Adrenal gland (tissue), 9 donors: ENCODE measurements at regions not wholly inside any gene's neighbourhood (a gene's known extent, or its start where the extent isn't known, plus 50 kb on each side); places are given as distances from the start of the nearest gene placed in this dataset.

Experiments
- DNase-seq, 7 donors: peaks; one replicate each; pipeline ENCODE4 v3.0.0-alpha.2; 2019 to 2020
- H3K27ac ChIP-seq, 5 donors: fragments of 200-600 bp; sonication (generic) in 4 of 5; 1 replicate in 3 of 5; 2 replicates in 2 of 5; pipeline versions ENCODE4 v1.5.1 to v1.8.0; 2016 to 2020; ENCODE audit warnings: mild to moderate bottlenecking in 1 of 5
- H3K27me3 ChIP-seq: fragments of 200-600 bp; 2 replicates; pipeline ENCODE4 v1.8.0; 2021
- H3K36me3 ChIP-seq, 2 donors: fragments of 200-600 bp; replicated peaks in 1 of 2; 1 replicate in 1 of 2; 2 replicates in 1 of 2; pipeline versions ENCODE4 v1.5.1 to v1.8.0; 2018 to 2022
- H3K4me1 ChIP-seq, 2 donors: fragments of 200-600 bp; replicated peaks in 1 of 2; 1 replicate in 1 of 2; 2 replicates in 1 of 2; pipeline versions ENCODE4 v1.5.1 to v1.8.0; 2018 to 2021
- H3K4me3 ChIP-seq, 4 donors: fragments of 200-600 bp; sonication (generic) in 3 of 4; one replicate each; pipeline ENCODE4 v1.5.1; 2016 to 2018
- H3K9me3 ChIP-seq, 3 donors: fragments of 200-600 bp; sonication (generic) in 1 of 3; replicated peaks in 1 of 3; 1 replicate in 2 of 3; 2 replicates in 1 of 3; pipeline versions ENCODE4 v1.5.1 to v1.8.0; 2016 to 2021
- POLR2A ChIP-seq, 2 donors: fragments of 450-650 bp; IDR thresholded peaks; one replicate each; pipeline ENCODE4 v1.6.1; 2017; ENCODE audit warnings: antibody characterized with exemption in 2 of 2, mild to moderate bottlenecking in 2 of 2, moderate library complexity in 1 of 2
- WGBS, 4 donors: extraction: QIAGEN DNeasy Blood & Tissue Kit in 2 of 4; methylation state at CpG; one replicate each; pipeline versions ENCODE4 v1.1.5 to v1.1.7; 2013 to 2017; 5-methylcytosine and 5-hydroxymethylcytosine counted together
- intact Hi-C, 2 donors: fragments of 100-400 bp; cut with DNase I; formaldehyde crosslinking; loops; one replicate each; pipeline versions ENCODE4 v1.14.1 to v1.15.0; 2022 to 2023
- TF ChIP-seq, protein P1 (sequence below), 6 experiments: fragments of 450-650 bp in 4 of 6; fragments of 200-600 bp in 2 of 6; sonication (generic) in 1 of 6; IDR thresholded peaks; 1 replicate in 5 of 6; 2 replicates in 1 of 6; pipeline versions ENCODE4 v1.5.1 to v1.8.0; 2016 to 2021; ENCODE audit warnings: antibody characterized with exemption in 6 of 6, mild to moderate bottlenecking in 2 of 6, moderate library complexity in 1 of 6
- donor health status: healthy with polysubstance abuse.
- donor health status: Bipolar disorder and iron deficiency.
- donor health status: DM: yes; HTN: yes; CAD: no.
- donor health status: DM: no; HTN: no; CAD: no.
- donor health status: DM: no; HTN: no; CAD: no.

- Histone ChIP-seq H3K27ac (peak overlapping the region in 3 of 5 donors; percentile 6 to 64 (median 43)), H3K36me3 (no peaks in the 10 kb centered on the region), H3K27me3 (no peaks in the 10 kb centered on the region), H3K4me3 (no peak overlapping the region), H3K9me3 (no peaks in the 10 kb centered on the region), H3K4me1 (peaks cover 2 to 20% of the 10 kb centered on the region in 2 donors)
- TF ChIP-seq, protein P1, sequence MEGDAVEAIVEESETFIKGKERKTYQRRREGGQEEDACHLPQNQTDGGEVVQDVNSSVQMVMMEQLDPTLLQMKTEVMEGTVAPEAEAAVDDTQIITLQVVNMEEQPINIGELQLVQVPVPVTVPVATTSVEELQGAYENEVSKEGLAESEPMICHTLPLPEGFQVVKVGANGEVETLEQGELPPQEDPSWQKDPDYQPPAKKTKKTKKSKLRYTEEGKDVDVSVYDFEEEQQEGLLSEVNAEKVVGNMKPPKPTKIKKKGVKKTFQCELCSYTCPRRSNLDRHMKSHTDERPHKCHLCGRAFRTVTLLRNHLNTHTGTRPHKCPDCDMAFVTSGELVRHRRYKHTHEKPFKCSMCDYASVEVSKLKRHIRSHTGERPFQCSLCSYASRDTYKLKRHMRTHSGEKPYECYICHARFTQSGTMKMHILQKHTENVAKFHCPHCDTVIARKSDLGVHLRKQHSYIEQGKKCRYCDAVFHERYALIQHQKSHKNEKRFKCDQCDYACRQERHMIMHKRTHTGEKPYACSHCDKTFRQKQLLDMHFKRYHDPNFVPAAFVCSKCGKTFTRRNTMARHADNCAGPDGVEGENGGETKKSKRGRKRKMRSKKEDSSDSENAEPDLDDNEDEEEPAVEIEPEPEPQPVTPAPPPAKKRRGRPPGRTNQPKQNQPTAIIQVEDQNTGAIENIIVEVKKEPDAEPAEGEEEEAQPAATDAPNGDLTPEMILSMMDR (IDR thresholded peaks at IDR 0.05): no peak
- TF ChIP-seq POLR2A (IDR thresholded peaks at IDR 0.05): peak in 1 of 2 donors; percentile 7
- 39 to 56% (median 50%) methylated on average over 4 to 7 of the region's 7 CpGs for WGBS, 4 donors
- intact Hi-C loops: no loop called here
- peak; percentile 27 to 83 (median 66) for DNase-seq
Observed at GRCh38 chr7:57348646-57349269, 101.2 kb upstream of the ZNF716 start.

- Histone ChIP-seq H3K27me3 (no peaks in the 10 kb centered on the region), H3K27ac (peak overlapping the region in 4 of 5 donors; percentile 56 to 80 (median 72)), H3K4me3 (no peak overlapping the region), H3K4me1 (peaks cover 3 to 4% of the 10 kb centered on the region in 2 donors), H3K36me3 (no peaks in the 10 kb centered on the region), H3K9me3 (no peaks in the 10 kb centered on the region)
- peak in 3 of 7 donors; percentile 21 to 32 (median 30) for DNase-seq
- no peak for TF ChIP-seq POLR2A (IDR thresholded peaks at IDR 0.05)
- TF ChIP-seq, protein P1 (IDR thresholded peaks at IDR 0.05): no peak
- intact Hi-C loops: loop anchor here in 1 of 2 donors (10.0 kb wide), 1 partner anchor 59 kb away; no protein-coding TSS in a partner anchor
- 27 to 75% (median 50%) methylated on average over 3 of the region's 3 CpGs for whole genome bisulfite sequencing, 4 donors
Observed at GRCh38 chr7:57354195-57354594, 95.8 kb upstream of the ZNF716 start.

GRCh38 chr7:57354679-57355338 lies 95.2 kb upstream of the ZNF716 start:
- H3K4me1 ChIP-seq: peaks cover 3 to 4% of the 10 kb centered on the region in 2 donors
- 45 to 58% (median 49%) methylated on average over 12 of the region's 12 CpGs for WGBS, 4 donors
- intact Hi-C loops: loop anchor here in 1 of 2 donors (10.0 kb wide), 1 partner anchor 60 kb away; no protein-coding TSS in a partner anchor

GRCh38 chr7:57361406-57361805 lies 88.6 kb upstream of the ZNF716 start:
- TF ChIP-seq, protein P1 (IDR thresholded peaks at IDR 0.05): no peak
- no peak for TF ChIP-seq POLR2A (IDR thresholded peaks at IDR 0.05)

More at GRCh38 chr7:57354679-57355338, 95.2 kb upstream of the ZNF716 start:
- peak in 1 of 2 donors; percentile 18 for TF ChIP-seq POLR2A (IDR thresholded peaks at IDR 0.05)
- TF ChIP-seq, protein P1 (IDR thresholded peaks at IDR 0.05): no peak
- Histone ChIP-seq H3K9me3 (no peaks in the 10 kb centered on the region), H3K4me3 (no peak overlapping the region), H3K27me3 (no peaks in the 10 kb centered on the region), H3K27ac (peak overlapping the region; percentile 56 to 80 (median 67)), H3K36me3 (no peaks in the 10 kb centered on the region)
- peak; percentile 58 to 89 (median 83) for DNase-seq

More at GRCh38 chr7:57361406-57361805, 88.6 kb upstream of the ZNF716 start:
- Histone ChIP-seq H3K36me3 (no peaks in the 10 kb centered on the region), H3K27me3 (no peaks in the 10 kb centered on the region), H3K9me3 (no peaks in the 10 kb centered on the region), H3K27ac (no peak overlapping the region), H3K4me3 (no peak overlapping the region), H3K4me1 (peaks cover 4 to 7% of the 10 kb centered on the region in 2 donors)
- 81 to 92% (median 87%) methylated on average over 2 of the region's 2 CpGs for WGBS, 4 donors
- intact Hi-C loops: no loop called here
- DNase-seq: peak in 1 of 7 donors; percentile 29
